Neuronal stem cell (in vitro differentiated cells): ENCODE measurements at regions not wholly inside any gene's neighbourhood (a gene's known extent, or its start where the extent isn't known, plus 50 kb on each side); places are given as distances from the start of the nearest gene placed in this dataset.
"Not testable (repeated sequence)": the region's sequence is repeated elsewhere in the genome, so short reads cannot be mapped to it uniquely, and the experiment has no call there.

Experiments
- DNase-seq: peaks from one replicate; pipeline ENCODE4 v3.0.0-alpha.2; 2013; ENCODE audit warnings: low spot score
- H2AFZ ChIP-seq: one replicate; pipeline ENCODE4 v1.6.1; 2013; ENCODE audit warnings: mild to moderate bottlenecking, low read length, inconsistent platforms
- H2AK5ac ChIP-seq: 2 replicates; pipeline ENCODE4 v1.6.1; 2013; ENCODE audit warnings: low read depth, mild to moderate bottlenecking, inconsistent platforms, low read length, moderate library complexity, mixed read lengths
- H2BK120ac ChIP-seq: 2 replicates; pipeline ENCODE4 v1.6.1; 2013; ENCODE audit warnings: low read depth, mild to moderate bottlenecking, inconsistent platforms, low read length, moderate library complexity, mixed read lengths
- H2BK12ac ChIP-seq: one replicate; pipeline ENCODE4 v1.6.1; 2013; ENCODE audit warnings: low read length, inconsistent platforms
- H2BK15ac ChIP-seq: 2 replicates; pipeline ENCODE4 v1.6.1; 2013; ENCODE audit warnings: mild to moderate bottlenecking, low read length, inconsistent platforms, mixed read lengths
- H2BK5ac ChIP-seq: one replicate; pipeline ENCODE4 v1.6.1; 2013; ENCODE audit warnings: inconsistent platforms, mild to moderate bottlenecking, low read length, moderate library complexity
- H3K14ac ChIP-seq: one replicate; pipeline ENCODE4 v1.6.1; 2013; ENCODE audit warnings: low read length, inconsistent platforms
- H3K18ac ChIP-seq: 2 replicates; pipeline ENCODE4 v1.6.1; 2013; ENCODE audit warnings: low read length, inconsistent platforms
- H3K23ac ChIP-seq: 2 replicates; pipeline ENCODE4 v1.6.1; 2013; ENCODE audit warnings: low read depth, mild to moderate bottlenecking, mixed read lengths, low read length, inconsistent platforms; ENCODE audit not compliant: poor library complexity
- H3K27ac ChIP-seq: replicated peaks from 3 replicates; pipeline ENCODE4 v1.5.1; 2013; ENCODE audit warnings: low read length, inconsistent platforms
- H3K27me3 ChIP-seq, 3 experiments: 2 replicates each; pipeline ENCODE4 v1.6.1; 2013; ENCODE audit warnings: low read length in 3 of 3, mild to moderate bottlenecking in 2 of 3, inconsistent platforms in 1 of 3, low read depth in 1 of 3, mixed read lengths in 1 of 3, moderate library complexity in 1 of 3; ENCODE audit not compliant: control insufficient read depth in 3 of 3, insufficient read depth in 3 of 3
- H3K36me3 ChIP-seq, 2 donors: replicated peaks in 1 of 2; 2 replicates each; pipeline ENCODE4 v1.6.1; 2013; ENCODE audit warnings: low read length in 2 of 2; ENCODE audit not compliant: control insufficient read depth in 2 of 2, insufficient read depth in 2 of 2
- H3K4ac ChIP-seq: 2 replicates; pipeline ENCODE4 v1.6.1; 2013; ENCODE audit warnings: inconsistent platforms, mild to moderate bottlenecking, low read length, moderate library complexity
- H3K4me1 ChIP-seq, 2 donors: 1 replicate in 1 of 2; 2 replicates in 1 of 2; pipeline ENCODE4 v1.6.1; 2013; ENCODE audit warnings: low read length in 2 of 2, low read depth in 1 of 2; ENCODE audit not compliant: control insufficient read depth in 2 of 2, insufficient read depth in 1 of 2
- H3K4me2 ChIP-seq: one replicate; pipeline ENCODE4 v1.6.1; 2013; ENCODE audit warnings: mild to moderate bottlenecking, low read length, inconsistent platforms; ENCODE audit not compliant: insufficient read depth, poor library complexity, severe bottlenecking
- H3K4me3 ChIP-seq, 2 donors: 2 replicates each; pipeline ENCODE4 v1.5.1; 2013; ENCODE audit warnings: low read length in 2 of 2, mild to moderate bottlenecking in 2 of 2, inconsistent platforms in 1 of 2, moderate library complexity in 1 of 2
- H3K79me1 ChIP-seq: one replicate; pipeline ENCODE4 v1.6.1; 2013; ENCODE audit warnings: low read depth, mild to moderate bottlenecking, inconsistent platforms, low read length, moderate library complexity
- H3K9ac ChIP-seq: one replicate; pipeline ENCODE4 v1.6.1; 2013; ENCODE audit warnings: mild to moderate bottlenecking, low read depth, low read length, inconsistent platforms; ENCODE audit not compliant: poor library complexity
- H3K9me3 ChIP-seq, 2 donors: replicated peaks in 1 of 2; 2 replicates each; pipeline versions ENCODE3 to v1.6.1; 2013; ENCODE audit warnings: low read length in 2 of 2, mild to moderate bottlenecking in 2 of 2, inconsistent platforms in 1 of 2, low read depth in 1 of 2, mixed read lengths in 1 of 2, moderate library complexity in 1 of 2; ENCODE audit not compliant: control insufficient read depth in 2 of 2, insufficient read depth in 1 of 2
- H4K8ac ChIP-seq: one replicate; pipeline ENCODE4 v1.6.1; 2013; ENCODE audit warnings: low read depth, mild to moderate bottlenecking, inconsistent platforms, low read length, moderate library complexity
- H4K91ac ChIP-seq: one replicate; pipeline ENCODE4 v1.6.1; 2013; ENCODE audit warnings: low read length, low read depth, mild to moderate bottlenecking, inconsistent platforms; ENCODE audit not compliant: poor library complexity
- WGBS, 2 donors: extraction: QIAGEN DNeasy Blood & Tissue Kit; methylation state at CpG; one replicate each; pipeline ENCODE4 v1.1.7; 2013; ENCODE audit warnings: missing lambda C conversion rate in 2 of 2, mixed read lengths in 1 of 2; ENCODE audit not compliant: insufficient read length in 2 of 2, insufficient replicate concordance in 1 of 2; ENCODE audit errors: extremely low coverage in 2 of 2; 5-methylcytosine and 5-hydroxymethylcytosine counted together

- H3K4me3 ChIP-seq, H2BK5ac ChIP-seq, H3K18ac ChIP-seq, H3K27me3 ChIP-seq, H2AK5ac ChIP-seq, H2AFZ ChIP-seq, H3K36me3 ChIP-seq, H3K9me3 ChIP-seq, H3K79me1 ChIP-seq, H3K4me1 ChIP-seq, H4K8ac ChIP-seq, H3K23ac ChIP-seq, DNase-seq, H3K4ac ChIP-seq, H2BK120ac ChIP-seq, H2BK12ac ChIP-seq, H2BK15ac ChIP-seq, H3K14ac ChIP-seq, H4K91ac ChIP-seq, H3K9ac ChIP-seq, H3K27ac ChIP-seq, H3K4me2 ChIP-seq: not testable (repeated sequence)
- WGBS, 2 donors = no CpG with 5 or more reads among the region's 25 CpGs
Measured at GRCh38 chr12:25391346-25391745, 140.6 kb upstream of the KRAS start.

DNA sequence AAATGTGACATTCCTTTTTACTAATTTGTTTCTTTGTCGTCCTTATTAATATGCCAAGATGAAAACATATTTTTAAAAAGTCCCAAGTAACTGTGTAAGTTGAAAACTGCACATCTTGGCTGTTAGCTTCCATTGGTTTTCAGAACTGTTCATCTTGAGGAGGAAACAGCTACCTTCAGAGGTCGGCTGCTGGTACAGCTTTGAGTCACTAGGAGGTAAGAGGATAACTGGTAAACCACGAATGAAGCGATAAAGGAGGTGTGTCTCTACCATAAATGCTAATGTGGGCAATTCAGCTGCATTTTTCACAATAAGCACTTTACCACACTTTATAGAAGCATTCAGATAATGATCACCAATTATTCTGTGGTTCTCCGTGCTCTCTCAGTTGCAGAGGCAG, 137.5 kb upstream of the KRAS start:
- no peak overlapping the region for H3K4me2 ChIP-seq
- no peak overlapping the region for H2BK5ac ChIP-seq
- WGBS, 2 donors = no CpG with 5 or more reads among the region's 5 CpGs
- no peaks in the 10 kb centered on the region for H3K36me3 ChIP-seq
- H3K9ac ChIP-seq = no peak overlapping the region
- H3K4ac ChIP-seq = no peak overlapping the region
- H2BK120ac ChIP-seq = no peak overlapping the region
- H3K4me1 ChIP-seq = peaks cover 0 to 5% of the 10 kb centered on the region in 2 donors
- no peak overlapping the region for H2BK12ac ChIP-seq
- no peak overlapping the region for H4K91ac ChIP-seq
- H3K4me3 ChIP-seq = no peak overlapping the region
- H2AK5ac ChIP-seq = no peak overlapping the region
- no peak overlapping the region for H3K23ac ChIP-seq
- H3K27me3 ChIP-seq = peaks cover 0 to 6% (median 4%) of the 10 kb centered on the region in 3 experiments
- H3K27ac ChIP-seq = no peak overlapping the region
- no peak overlapping the region for H3K14ac ChIP-seq
- H3K9me3 ChIP-seq = no peaks in the 10 kb centered on the region
- no peak overlapping the region for H2AFZ ChIP-seq
- H2BK15ac ChIP-seq = no peak overlapping the region
- no peak overlapping the region for H3K18ac ChIP-seq
- no peak for DNase-seq
- peaks cover 7% of the 10 kb centered on the region for H3K79me1 ChIP-seq
- no peak overlapping the region for H4K8ac ChIP-seq

GRCh38 chr12:25387732-25388050, 137.0 kb upstream of the KRAS start:
- peaks cover 0 to 6% (median 4%) of the 10 kb centered on the region in 3 experiments for H3K27me3 ChIP-seq
- no peak overlapping the region for H3K4me2 ChIP-seq
- H3K18ac ChIP-seq = no peak overlapping the region
- H2AFZ ChIP-seq = no peak overlapping the region
- no peak overlapping the region for H2BK15ac ChIP-seq
- no peak overlapping the region for H3K4me3 ChIP-seq
- no CpG with 5 or more reads among the region's 3 CpGs for WGBS, 2 donors
- H4K91ac ChIP-seq = no peak overlapping the region
- H3K9me3 ChIP-seq = no peaks in the 10 kb centered on the region
- peaks cover 0 to 5% of the 10 kb centered on the region in 2 donors for H3K4me1 ChIP-seq
- H2BK5ac ChIP-seq = no peak overlapping the region
- no peak overlapping the region for H2BK120ac ChIP-seq
- H4K8ac ChIP-seq = no peak overlapping the region
- H2AK5ac ChIP-seq = no peak overlapping the region
- H3K36me3 ChIP-seq = no peaks in the 10 kb centered on the region
- no peak overlapping the region for H3K27ac ChIP-seq
- peaks cover 7% of the 10 kb centered on the region for H3K79me1 ChIP-seq
- H3K9ac ChIP-seq = no peak overlapping the region
- H3K23ac ChIP-seq = no peak overlapping the region
- H3K14ac ChIP-seq = no peak overlapping the region
- H2BK12ac ChIP-seq = no peak overlapping the region
- no peak overlapping the region for H3K4ac ChIP-seq
- no peak for DNase-seq

- Histone ChIP-seq H2BK120ac (no peak overlapping the region), H3K79me1 (peaks cover 7% of the 10 kb centered on the region), H3K4ac (no peak overlapping the region), H3K18ac (no peak overlapping the region), H3K36me3 (no peaks in the 10 kb centered on the region), H3K4me1 (peaks cover 0 to 5% of the 10 kb centered on the region in 2 donors), H2BK5ac (no peak overlapping the region), H2AK5ac (no peak overlapping the region), H3K23ac (no peak overlapping the region), H2BK15ac (no peak overlapping the region), H3K4me3 (peak overlapping the region; percentile 80), H3K27me3 (peaks cover 0 to 9% (median 4%) of the 10 kb centered on the region in 3 experiments), H3K4me2 (peak overlapping the region; percentile 95), H3K27ac (no peak overlapping the region), H2AFZ (peak overlapping the region; percentile 94), H4K91ac (no peak overlapping the region), H2BK12ac (no peak overlapping the region), H4K8ac (no peak overlapping the region), H3K9me3 (no peaks in the 10 kb centered on the region), H3K14ac (no peak overlapping the region), H3K9ac (no peak overlapping the region)
- WGBS, 2 donors = no CpG with 5 or more reads among the region's 22 CpGs
- DNase-seq = peak; percentile 73
Measured at GRCh38 chr12:25386831-25387731, 136.4 kb upstream of the KRAS start.
